ENCODE measurements at regions not wholly inside any gene's neighbourhood (a gene's known extent, or its start where the extent isn't known, plus 50 kb on each side); places are given as distances from the start of the nearest gene placed in this dataset.

- TF ChIP-seq RAD21 (IDR thresholded peaks at IDR 0.05; ENCODE audit: low read length) (no peak), EP300 (IDR thresholded peaks at IDR 0.05; ENCODE audit: borderline replicate concordance in 1 of 2, low read depth in 1 of 2, low read length in 1 of 2) (no peak), TCF12 (IDR thresholded peaks at IDR 0.05) (no peak), TAF1 (IDR thresholded peaks at IDR 0.05; ENCODE audit: borderline replicate concordance, low read depth, low read length) (no peak), EZH2phosphoT487 (IDR thresholded peaks at IDR 0.05; ENCODE audit: borderline replicate concordance, low read depth) (no peak), YY1 (IDR thresholded peaks at IDR 0.05; ENCODE audit: low read depth) (no peak), ELF1 (IDR thresholded peaks at IDR 0.05) (no peak)
- TF ChIP-seq, protein P1, sequence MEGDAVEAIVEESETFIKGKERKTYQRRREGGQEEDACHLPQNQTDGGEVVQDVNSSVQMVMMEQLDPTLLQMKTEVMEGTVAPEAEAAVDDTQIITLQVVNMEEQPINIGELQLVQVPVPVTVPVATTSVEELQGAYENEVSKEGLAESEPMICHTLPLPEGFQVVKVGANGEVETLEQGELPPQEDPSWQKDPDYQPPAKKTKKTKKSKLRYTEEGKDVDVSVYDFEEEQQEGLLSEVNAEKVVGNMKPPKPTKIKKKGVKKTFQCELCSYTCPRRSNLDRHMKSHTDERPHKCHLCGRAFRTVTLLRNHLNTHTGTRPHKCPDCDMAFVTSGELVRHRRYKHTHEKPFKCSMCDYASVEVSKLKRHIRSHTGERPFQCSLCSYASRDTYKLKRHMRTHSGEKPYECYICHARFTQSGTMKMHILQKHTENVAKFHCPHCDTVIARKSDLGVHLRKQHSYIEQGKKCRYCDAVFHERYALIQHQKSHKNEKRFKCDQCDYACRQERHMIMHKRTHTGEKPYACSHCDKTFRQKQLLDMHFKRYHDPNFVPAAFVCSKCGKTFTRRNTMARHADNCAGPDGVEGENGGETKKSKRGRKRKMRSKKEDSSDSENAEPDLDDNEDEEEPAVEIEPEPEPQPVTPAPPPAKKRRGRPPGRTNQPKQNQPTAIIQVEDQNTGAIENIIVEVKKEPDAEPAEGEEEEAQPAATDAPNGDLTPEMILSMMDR (IDR thresholded peaks at IDR 0.05): no peak
- TF ChIP-seq, protein P2, sequence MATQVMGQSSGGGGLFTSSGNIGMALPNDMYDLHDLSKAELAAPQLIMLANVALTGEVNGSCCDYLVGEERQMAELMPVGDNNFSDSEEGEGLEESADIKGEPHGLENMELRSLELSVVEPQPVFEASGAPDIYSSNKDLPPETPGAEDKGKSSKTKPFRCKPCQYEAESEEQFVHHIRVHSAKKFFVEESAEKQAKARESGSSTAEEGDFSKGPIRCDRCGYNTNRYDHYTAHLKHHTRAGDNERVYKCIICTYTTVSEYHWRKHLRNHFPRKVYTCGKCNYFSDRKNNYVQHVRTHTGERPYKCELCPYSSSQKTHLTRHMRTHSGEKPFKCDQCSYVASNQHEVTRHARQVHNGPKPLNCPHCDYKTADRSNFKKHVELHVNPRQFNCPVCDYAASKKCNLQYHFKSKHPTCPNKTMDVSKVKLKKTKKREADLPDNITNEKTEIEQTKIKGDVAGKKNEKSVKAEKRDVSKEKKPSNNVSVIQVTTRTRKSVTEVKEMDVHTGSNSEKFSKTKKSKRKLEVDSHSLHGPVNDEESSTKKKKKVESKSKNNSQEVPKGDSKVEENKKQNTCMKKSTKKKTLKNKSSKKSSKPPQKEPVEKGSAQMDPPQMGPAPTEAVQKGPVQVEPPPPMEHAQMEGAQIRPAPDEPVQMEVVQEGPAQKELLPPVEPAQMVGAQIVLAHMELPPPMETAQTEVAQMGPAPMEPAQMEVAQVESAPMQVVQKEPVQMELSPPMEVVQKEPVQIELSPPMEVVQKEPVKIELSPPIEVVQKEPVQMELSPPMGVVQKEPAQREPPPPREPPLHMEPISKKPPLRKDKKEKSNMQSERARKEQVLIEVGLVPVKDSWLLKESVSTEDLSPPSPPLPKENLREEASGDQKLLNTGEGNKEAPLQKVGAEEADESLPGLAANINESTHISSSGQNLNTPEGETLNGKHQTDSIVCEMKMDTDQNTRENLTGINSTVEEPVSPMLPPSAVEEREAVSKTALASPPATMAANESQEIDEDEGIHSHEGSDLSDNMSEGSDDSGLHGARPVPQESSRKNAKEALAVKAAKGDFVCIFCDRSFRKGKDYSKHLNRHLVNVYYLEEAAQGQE (IDR thresholded peaks at IDR 0.05; ENCODE audit: low read depth, low read length): no peak
- TF ChIP-seq, protein P3, sequence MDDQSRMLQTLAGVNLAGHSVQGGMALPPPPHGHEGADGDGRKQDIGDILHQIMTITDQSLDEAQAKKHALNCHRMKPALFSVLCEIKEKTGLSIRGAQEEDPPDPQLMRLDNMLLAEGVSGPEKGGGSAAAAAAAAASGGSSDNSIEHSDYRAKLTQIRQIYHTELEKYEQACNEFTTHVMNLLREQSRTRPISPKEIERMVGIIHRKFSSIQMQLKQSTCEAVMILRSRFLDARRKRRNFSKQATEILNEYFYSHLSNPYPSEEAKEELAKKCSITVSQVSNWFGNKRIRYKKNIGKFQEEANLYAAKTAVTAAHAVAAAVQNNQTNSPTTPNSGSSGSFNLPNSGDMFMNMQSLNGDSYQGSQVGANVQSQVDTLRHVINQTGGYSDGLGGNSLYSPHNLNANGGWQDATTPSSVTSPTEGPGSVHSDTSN (IDR thresholded peaks at IDR 0.05): no peak
These were observed 270.5 kb upstream of the SORL1-AS1 start for GRCh38 chr11:121723246-121723741.
